Activated naive CD8-positive, alpha-beta T cell (primary cell): ENCODE measurements at regions not wholly inside any gene's neighbourhood (a gene's known extent, or its start where the extent isn't known, plus 50 kb on each side); places are given as distances from the start of the nearest gene placed in this dataset.
"Not testable (repeated sequence)": the region's sequence is repeated elsewhere in the genome, so short reads cannot be mapped to it uniquely, and the experiment has no call there.

Experiments
- H3K27ac Mint-ChIP-seq: one replicate; pipeline ENCODE4 v1.8.0; 2021; ENCODE audit warnings: mixed read lengths
- H3K27me3 Mint-ChIP-seq: one replicate; pipeline ENCODE4 v1.8.0; 2021; ENCODE audit warnings: mixed read lengths
- H3K36me3 Mint-ChIP-seq: one replicate; pipeline ENCODE4 v1.8.0; 2021; ENCODE audit warnings: mixed read lengths
- H3K4me1 Mint-ChIP-seq: one replicate; pipeline ENCODE4 v1.8.0; 2021; ENCODE audit warnings: low read depth, mixed read lengths
- H3K4me3 Mint-ChIP-seq: one replicate; pipeline ENCODE4 v1.8.0; 2021; ENCODE audit warnings: mild to moderate bottlenecking, mixed read lengths
- H3K9me3 Mint-ChIP-seq: one replicate; pipeline ENCODE4 v1.8.0; 2021; ENCODE audit warnings: low read depth, mixed read lengths

- Mint-ChIP-seq H3K9me3 (no peaks in the 10 kb centered on the region), H3K27me3 (peaks cover 5% of the 10 kb centered on the region), H3K4me1 (peaks cover 6% of the 10 kb centered on the region), H3K4me3 (no peak overlapping the region), H3K27ac (no peak overlapping the region), H3K36me3 (no peaks in the 10 kb centered on the region)
These were observed 101.3 kb downstream of the SNX5 start for GRCh38 chr20:17867131-17867925.

GRCh38 chr20:17866234-17867001 is 102.2 kb downstream of the SNX5 start:
- Mint-ChIP-seq H3K4me3 (no peak overlapping the region), H3K4me1 (no peaks in the 10 kb centered on the region), H3K27me3 (peaks cover 5% of the 10 kb centered on the region), H3K9me3 (no peaks in the 10 kb centered on the region), H3K27ac (no peak overlapping the region), H3K36me3 (no peaks in the 10 kb centered on the region)

- Mint-ChIP-seq H3K4me1 (peaks cover 10% of the 10 kb centered on the region), H3K4me3 (no peak overlapping the region), H3K9me3 (no peaks in the 10 kb centered on the region), H3K36me3 (no peaks in the 10 kb centered on the region), H3K27me3 (peaks cover 6% of the 10 kb centered on the region), H3K27ac (no peak overlapping the region)
These were observed 104.9 kb downstream of the SNX5 start for GRCh38 chr20:17863577-17864292.

- H3K27me3 Mint-ChIP-seq, result peaks cover 6% of the 10 kb centered on the region
- H3K36me3 Mint-ChIP-seq, result no peaks in the 10 kb centered on the region
- H3K9me3 Mint-ChIP-seq, result no peaks in the 10 kb centered on the region
- no peak overlapping the region for H3K27ac Mint-ChIP-seq
- no peak overlapping the region for H3K4me3 Mint-ChIP-seq
- peaks cover 10% of the 10 kb centered on the region for H3K4me1 Mint-ChIP-seq
These were observed 105.4 kb downstream of the SNX5 start for GRCh38 chr20:17863209-17863576.

- Mint-ChIP-seq H3K36me3 (no peaks in the 10 kb centered on the region), H3K4me3 (no peak overlapping the region), H3K27me3 (peaks cover 4% of the 10 kb centered on the region), H3K9me3 (no peaks in the 10 kb centered on the region), H3K4me1 (peaks cover 10% of the 10 kb centered on the region), H3K27ac (no peak overlapping the region)
These were observed 106.4 kb downstream of the SNX5 start for GRCh38 chr20:17862171-17862570.

- H3K36me3 Mint-ChIP-seq, H3K27ac Mint-ChIP-seq, H3K4me1 Mint-ChIP-seq, H3K4me3 Mint-ChIP-seq, H3K9me3 Mint-ChIP-seq, H3K27me3 Mint-ChIP-seq: not testable (repeated sequence)
These were observed 107.0 kb downstream of the SNX5 start for GRCh38 chr20:17861620-17862019.

GRCh38 chr20:17860301-17861197 is 108.0 kb downstream of the SNX5 start:
- Mint-ChIP-seq H3K9me3 (no peaks in the 10 kb centered on the region), H3K4me3 (no peak overlapping the region)

GRCh38 chr20:17859616-17860232 is 108.9 kb downstream of the SNX5 start:
- Mint-ChIP-seq H3K27ac (no peak overlapping the region), H3K4me1 (peaks cover 11% of the 10 kb centered on the region)

More at GRCh38 chr20:17860301-17861197, 108.0 kb downstream of the SNX5 start:
- Mint-ChIP-seq H3K36me3 (no peaks in the 10 kb centered on the region), H3K27me3 (peaks cover 4% of the 10 kb centered on the region), H3K27ac (no peak overlapping the region), H3K4me1 (peaks cover 11% of the 10 kb centered on the region)

GRCh38 chr20:17859002-17859615 is 109.5 kb downstream of the SNX5 start:
- Mint-ChIP-seq H3K4me1 (peaks cover 11% of the 10 kb centered on the region), H3K27ac (no peak overlapping the region), H3K9me3 (no peaks in the 10 kb centered on the region), H3K27me3 (peaks cover 6% of the 10 kb centered on the region), H3K36me3 (no peaks in the 10 kb centered on the region), H3K4me3 (no peak overlapping the region)

More at GRCh38 chr20:17859616-17860232, 108.9 kb downstream of the SNX5 start:
- peaks cover 4% of the 10 kb centered on the region for H3K27me3 Mint-ChIP-seq
- no peaks in the 10 kb centered on the region for H3K9me3 Mint-ChIP-seq
- no peaks in the 10 kb centered on the region for H3K36me3 Mint-ChIP-seq
- peak overlapping the region; percentile 20 for H3K4me3 Mint-ChIP-seq

GRCh38 chr20:17858450-17859001 is 110.1 kb downstream of the SNX5 start:
- Mint-ChIP-seq H3K27ac (no peak overlapping the region), H3K4me3 (no peak overlapping the region), H3K4me1 (peaks cover 11% of the 10 kb centered on the region), H3K27me3 (peaks cover 8% of the 10 kb centered on the region), H3K36me3 (no peaks in the 10 kb centered on the region), H3K9me3 (no peaks in the 10 kb centered on the region)

GRCh38 chr20:17857639-17858449 is 110.8 kb downstream of the SNX5 start:
- H3K36me3 Mint-ChIP-seq, result no peaks in the 10 kb centered on the region
- H3K27ac Mint-ChIP-seq, result no peak overlapping the region
- H3K4me3 Mint-ChIP-seq, result no peak overlapping the region
- H3K4me1 Mint-ChIP-seq, result peaks cover 11% of the 10 kb centered on the region
- H3K9me3 Mint-ChIP-seq, result no peaks in the 10 kb centered on the region
- peaks cover 8% of the 10 kb centered on the region for H3K27me3 Mint-ChIP-seq

- Mint-ChIP-seq H3K36me3 (no peaks in the 10 kb centered on the region), H3K9me3 (no peaks in the 10 kb centered on the region), H3K4me3 (no peak overlapping the region), H3K27me3 (peaks cover 5% of the 10 kb centered on the region), H3K27ac (no peak overlapping the region), H3K4me1 (peaks cover 11% of the 10 kb centered on the region)
These were observed 111.6 kb downstream of the SNX5 start for GRCh38 chr20:17856837-17857605.
